H9 (cell line): ENCODE measurements at regions not wholly inside any gene's neighbourhood (a gene's known extent, or its start where the extent isn't known, plus 50 kb on each side); places are given as distances from the start of the nearest gene placed in this dataset.
"Not testable (repeated sequence)": the region's sequence is repeated elsewhere in the genome, so short reads cannot be mapped to it uniquely, and the experiment has no call there.

ENCODE experiments used
- DNase-seq: peaks from one replicate; pipeline ENCODE4 v3.0.0-alpha.2; 2017
- H2AFZ ChIP-seq: one replicate; pipeline ENCODE4 v1.6.1; 2013; ENCODE audit warnings: mild to moderate bottlenecking, low read length, control low read depth, moderate library complexity
- H2AK5ac ChIP-seq: 2 replicates; pipeline ENCODE4 v1.6.1; 2013; ENCODE audit warnings: low read length, control low read depth, mixed read lengths; ENCODE audit not compliant: insufficient read length
- H2BK120ac ChIP-seq: one replicate; pipeline ENCODE4 v1.6.1; 2013; ENCODE audit warnings: low read depth, mild to moderate bottlenecking, low read length, control low read depth, inconsistent platforms; ENCODE audit not compliant: poor library complexity, severe bottlenecking
- H2BK12ac ChIP-seq: 2 replicates; pipeline ENCODE4 v1.6.1; 2013; ENCODE audit warnings: low read length, control low read depth, mixed read lengths, low read depth; ENCODE audit not compliant: insufficient read length
- H2BK15ac ChIP-seq: 2 replicates; pipeline ENCODE4 v1.6.1; 2013; ENCODE audit warnings: low read depth, low read length, control low read depth
- H2BK20ac ChIP-seq: one replicate; pipeline ENCODE4 v1.6.1; 2013; ENCODE audit warnings: low read depth, mild to moderate bottlenecking, low read length, control low read depth, inconsistent platforms; ENCODE audit not compliant: poor library complexity, severe bottlenecking
- H2BK5ac ChIP-seq: 2 replicates; pipeline ENCODE4 v1.6.1; 2013; ENCODE audit warnings: low read length, control low read depth, mixed read lengths; ENCODE audit not compliant: insufficient read length
- H3K14ac ChIP-seq: 2 replicates; pipeline ENCODE4 v1.6.1; 2013; ENCODE audit warnings: low read length, control low read depth; ENCODE audit not compliant: insufficient read depth
- H3K18ac ChIP-seq: 2 replicates; pipeline ENCODE4 v1.6.1; 2013; ENCODE audit warnings: low read depth, mild to moderate bottlenecking, mixed read lengths, low read length, control low read depth; ENCODE audit not compliant: insufficient read length
- H3K23ac ChIP-seq: 2 replicates; pipeline ENCODE4 v1.6.1; 2013; ENCODE audit warnings: low read length, control low read depth, mixed read lengths, low read depth; ENCODE audit not compliant: insufficient read length
- H3K23me2 ChIP-seq: 2 replicates; pipeline ENCODE4 v1.6.1; 2013; ENCODE audit warnings: low read depth, mild to moderate bottlenecking, mixed read lengths, low read length, control low read depth; ENCODE audit not compliant: insufficient read length, poor library complexity, severe bottlenecking
- H3K27ac ChIP-seq: 2 replicates; pipeline ENCODE4 v1.5.1; 2013; ENCODE audit warnings: low read length, control low read depth, mixed read lengths, low read depth; ENCODE audit not compliant: insufficient read length
- H3K27me3 ChIP-seq: 2 replicates; pipeline ENCODE4 v1.6.1; 2013; ENCODE audit warnings: low read length, control low read depth, inconsistent platforms; ENCODE audit not compliant: insufficient read depth
- H3K4ac ChIP-seq: 2 replicates; pipeline ENCODE4 v1.6.1; 2013; ENCODE audit warnings: low read depth, mild to moderate bottlenecking, control low read depth, inconsistent platforms, low read length, moderate library complexity
- H3K4me1 ChIP-seq: 2 replicates; pipeline ENCODE4 v1.6.1; 2013; ENCODE audit warnings: low read length, control low read depth, inconsistent platforms; ENCODE audit not compliant: insufficient read depth
- H3K4me2 ChIP-seq: 2 replicates; pipeline ENCODE4 v1.6.1; 2013; ENCODE audit warnings: low read length, control low read depth, mixed read lengths; ENCODE audit not compliant: insufficient read length, insufficient read depth
- H3K56ac ChIP-seq: 2 replicates; pipeline ENCODE4 v1.6.1; 2013; ENCODE audit warnings: low read depth, mild to moderate bottlenecking, mixed read lengths, low read length, control low read depth; ENCODE audit not compliant: insufficient read length
- H3K79me1 ChIP-seq: 2 replicates; pipeline ENCODE4 v1.6.1; 2013; ENCODE audit warnings: low read depth, mild to moderate bottlenecking, moderate library complexity, low read length, control low read depth, inconsistent platforms; ENCODE audit not compliant: insufficient read depth, poor library complexity, severe bottlenecking
- H3K79me2 ChIP-seq: 2 replicates; pipeline ENCODE4 v1.6.1; 2013; ENCODE audit warnings: low read length, control low read depth, inconsistent platforms; ENCODE audit not compliant: insufficient read depth
- H3K9ac ChIP-seq: 2 replicates; pipeline ENCODE4 v1.6.1; 2013; ENCODE audit warnings: low read length, control low read depth, mixed read lengths; ENCODE audit not compliant: insufficient read length; ENCODE audit errors: extremely low read depth
- H3K9me3 ChIP-seq: one replicate; pipeline ENCODE4 v1.6.1; 2013; ENCODE audit warnings: low read depth, low read length, inconsistent platforms; ENCODE audit not compliant: control insufficient read depth
- H3T11ph ChIP-seq: one replicate; pipeline ENCODE4 v1.6.1; 2013; ENCODE audit warnings: mild to moderate bottlenecking, low read length, control low read depth, inconsistent platforms
- H4K20me1 ChIP-seq: one replicate; pipeline ENCODE4 v1.6.1; 2013; ENCODE audit not compliant: control insufficient read depth, insufficient read length, insufficient read depth
- H4K5ac ChIP-seq: 2 replicates; pipeline ENCODE4 v1.6.1; 2013; ENCODE audit warnings: low read depth, mild to moderate bottlenecking, mixed read lengths, low read length, control low read depth; ENCODE audit not compliant: insufficient read length
- H4K8ac ChIP-seq: replicated peaks from 2 replicates; pipeline ENCODE4 v1.6.1; 2013; ENCODE audit warnings: low read length, control low read depth, mixed read lengths, low read depth; ENCODE audit not compliant: insufficient read length
- H4K91ac ChIP-seq: 2 replicates; pipeline ENCODE4 v1.6.1; 2013; ENCODE audit warnings: low read depth, mild to moderate bottlenecking, moderate library complexity, mixed read lengths, low read length, control low read depth; ENCODE audit not compliant: insufficient read length
- H3K27ac Mint-ChIP-seq, 3 experiments: 2 replicates in 2 of 3; 3 replicates in 1 of 3; pipeline ENCODE4 v1.8.0; 2020 to 2021; ENCODE audit warnings: mixed read lengths in 3 of 3, mild to moderate bottlenecking in 1 of 3, moderate library complexity in 1 of 3
- H3K27me3 Mint-ChIP-seq: 2 replicates; pipeline ENCODE4 v1.8.0; 2021; ENCODE audit warnings: low read depth, mild to moderate bottlenecking, moderate library complexity, mixed read lengths
- H3K36me3 Mint-ChIP-seq, 3 experiments: 2 replicates in 2 of 3; 3 replicates in 1 of 3; pipeline ENCODE4 v1.8.0; 2020 to 2021; ENCODE audit warnings: low read depth in 3 of 3, mixed read lengths in 3 of 3; ENCODE audit not compliant: insufficient read depth in 1 of 3
- H3K4me1 Mint-ChIP-seq, 2 experiments: 2 replicates each; pipeline ENCODE4 v1.8.0; 2020; ENCODE audit warnings: mixed read lengths in 2 of 2
- H3K4me3 Mint-ChIP-seq, 2 experiments: 2 replicates in 1 of 2; 3 replicates in 1 of 2; pipeline ENCODE4 v1.8.0; 2020 to 2021; ENCODE audit warnings: mild to moderate bottlenecking in 2 of 2, mixed read lengths in 2 of 2, moderate library complexity in 1 of 2
- H3K9me3 Mint-ChIP-seq, 2 experiments: 2 replicates in 1 of 2; 3 replicates in 1 of 2; pipeline ENCODE4 v1.8.0; 2020; ENCODE audit warnings: mild to moderate bottlenecking in 2 of 2, mixed read lengths in 2 of 2, moderate library complexity in 1 of 2
- WGBS: extraction: QIAGEN DNeasy Blood & Tissue Kit; methylation state at CpG from one replicate; pipeline ENCODE4 v1.1.7; 2013; ENCODE audit warnings: missing lambda C conversion rate, low lambda C conversion rate, mixed read lengths; ENCODE audit not compliant: insufficient read length; ENCODE audit errors: extremely low coverage; 5-methylcytosine and 5-hydroxymethylcytosine counted together

DNA sequence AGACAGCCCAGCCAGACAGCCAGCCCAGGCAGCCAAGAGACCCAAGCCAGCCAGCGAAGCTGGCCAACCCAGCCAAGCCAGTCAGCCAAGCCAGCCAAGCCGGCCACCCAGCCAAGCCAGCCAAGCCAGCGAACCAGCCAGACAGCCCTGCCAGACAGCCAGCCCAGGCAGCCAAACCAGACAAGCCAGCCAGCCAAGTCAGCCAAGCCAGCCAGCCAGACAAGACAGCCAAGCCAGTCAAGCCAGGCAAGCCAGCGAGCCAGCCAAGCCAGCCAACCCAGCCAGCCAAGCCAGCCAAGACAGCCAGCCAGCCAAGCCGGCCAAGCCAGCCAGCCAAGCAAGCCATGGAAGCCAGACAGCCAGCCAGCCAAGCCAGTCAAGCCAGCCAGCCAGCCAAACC, 327.9 kb upstream of the PLGLB2 start:
- not testable (repeated sequence) for H4K5ac ChIP-seq, H3K4me2 ChIP-seq, H3K4me1 ChIP-seq, H4K20me1 ChIP-seq, H3K4ac ChIP-seq, H2BK15ac ChIP-seq, H3K36me3 Mint-ChIP-seq, H3K79me1 ChIP-seq, H3K27me3 ChIP-seq, DNase-seq, H3K79me2 ChIP-seq, H3K4me1 Mint-ChIP-seq, H2AFZ ChIP-seq, H3K27ac Mint-ChIP-seq, H4K91ac ChIP-seq, H3K9me3 Mint-ChIP-seq, H4K8ac ChIP-seq, H2BK20ac ChIP-seq, H3K56ac ChIP-seq, H2AK5ac ChIP-seq, H3K9ac ChIP-seq, H3K23me2 ChIP-seq, H2BK12ac ChIP-seq, H3K4me3 Mint-ChIP-seq, H2BK5ac ChIP-seq, H3K14ac ChIP-seq, H3K18ac ChIP-seq, H3K9me3 ChIP-seq, H3K27ac ChIP-seq, H3K23ac ChIP-seq, H3T11ph ChIP-seq, H2BK120ac ChIP-seq, H3K27me3 Mint-ChIP-seq
- WGBS = no CpG with 5 or more reads among the region's 5 CpGs

DNA sequence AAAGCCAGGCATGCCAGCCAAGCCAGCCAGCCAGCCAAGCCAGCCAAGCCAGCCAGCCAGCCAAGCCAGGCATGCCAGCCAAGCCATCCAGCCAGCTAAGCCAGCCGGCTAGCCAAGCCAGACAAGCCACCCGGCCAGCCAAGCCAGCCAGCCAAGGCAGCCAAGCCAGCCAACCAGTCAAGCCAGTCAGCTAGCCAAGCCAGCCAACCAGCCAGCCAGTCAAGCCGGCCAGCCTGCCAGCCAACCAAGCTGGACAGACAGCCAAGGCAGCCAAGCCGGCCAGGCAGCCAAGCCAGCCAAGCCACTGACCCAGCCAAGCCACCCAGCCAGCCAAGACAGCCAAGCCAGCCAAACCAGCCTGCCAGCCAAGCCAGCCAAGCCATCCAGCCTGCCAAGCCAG, 326.9 kb upstream of the PLGLB2 start:
- H3K79me1 ChIP-seq, H2AFZ ChIP-seq, H3K9me3 ChIP-seq, H3K18ac ChIP-seq, H4K8ac ChIP-seq, H4K91ac ChIP-seq, H2BK20ac ChIP-seq, H3K27ac ChIP-seq, H3K23ac ChIP-seq, DNase-seq, H3K79me2 ChIP-seq, H4K5ac ChIP-seq, H3K27me3 Mint-ChIP-seq, H3K36me3 Mint-ChIP-seq, H3K27me3 ChIP-seq, H3K4ac ChIP-seq, H3K4me3 Mint-ChIP-seq, H4K20me1 ChIP-seq, H2BK12ac ChIP-seq, H3K27ac Mint-ChIP-seq, H3K56ac ChIP-seq, H3T11ph ChIP-seq, H2AK5ac ChIP-seq, H2BK120ac ChIP-seq, H3K4me1 ChIP-seq, H3K14ac ChIP-seq, H3K4me1 Mint-ChIP-seq, H3K9me3 Mint-ChIP-seq, H3K4me2 ChIP-seq, H2BK15ac ChIP-seq, H2BK5ac ChIP-seq, H3K9ac ChIP-seq, H3K23me2 ChIP-seq: not testable (repeated sequence)
- WGBS = no CpG with 5 or more reads among the region's 4 CpGs
